A549 (cell line): ENCODE measurements at regions not wholly inside any gene's neighbourhood (a gene's known extent, or its start where the extent isn't known, plus 50 kb on each side); places are given as distances from the start of the nearest gene placed in this dataset.

Experiments used
- ATAC-seq, 2 experiments: fragments of 200-7000 bp in 1 of 2; fragments of >200 bp in 1 of 2; cut with Nextera tagmentation in 1 of 2; cut with Tn5 transposase in 1 of 2; 3 replicates each; pipeline versions ENCODE4 v1.8.0 to v1.9.1; 2018 to 2020; ENCODE audit warnings: mild to moderate bottlenecking in 1 of 2, moderate library complexity in 1 of 2
- CTCF ChIA-PET: fragments of 300-600 bp; sonication (Branson Sonifier 250); formaldehyde crosslinking; extraction: SDS; loops from one replicate; lab custom pipeline; 2021; ENCODE audit warnings: antibody characterized with exemption, inconsistent platforms; lab: Yijun Ruan, JAX
- POLR2A ChIA-PET: fragments of 350-600 bp; formaldehyde crosslinking; extraction: SDS; loops from one replicate; lab custom pipeline; 2021; ENCODE audit warnings: antibody characterized with exemption, inconsistent platforms; lab: Yijun Ruan, JAX
- DNase-seq, 2 experiments: peaks; one replicate each; pipeline versions ENCODE4 v3.0.0 to v3.0.0-alpha.2; 2011 to 2016; ENCODE audit warnings: low read depth in 1 of 2, low spot score in 1 of 2
- FAIRE-seq: peaks from 2 replicates; lab custom pipeline; 2011; peaks lifted over from hg19 to GRCh38; lab: Jason Lieb, UNC
- H3K27ac ChIP-seq, 2 experiments: fragments of >200 bp; sonication (Bioruptor Twin); formaldehyde crosslinking; 3 replicates each; pipeline ENCODE4 v1.5.1; 2016 to 2017
- H3K4me1 ChIP-seq: fragments of >200 bp; sonication (Bioruptor Twin); formaldehyde crosslinking; 3 replicates; pipeline ENCODE4 v1.6.1; 2016
- H3K4me2 ChIP-seq: fragments of >200 bp; sonication (Bioruptor Twin); formaldehyde crosslinking; 3 replicates; pipeline ENCODE4 v1.6.1; 2016
- H3K4me3 ChIP-seq: fragments of >200 bp; sonication (Bioruptor Twin); formaldehyde crosslinking; 3 replicates; pipeline ENCODE4 v1.5.1; 2016
- H3K9me3 ChIP-seq: fragments of >200 bp; sonication (Bioruptor Twin); formaldehyde crosslinking; 3 replicates; pipeline ENCODE4 v1.6.1; 2016
- BCL3 ChIP-seq: fragments of >200 bp; sonication (Bioruptor Twin); formaldehyde crosslinking; IDR thresholded peaks from 3 replicates; pipeline ENCODE4 v1.6.1; 2016
- BHLHE40 ChIP-seq: IDR thresholded peaks from 2 replicates; pipeline ENCODE4 v1.6.1; 2012; ENCODE audit warnings: low read depth, low read length, inconsistent platforms
- CBX2 ChIP-seq: fragments of 200-600 bp; sonication (generic); IDR thresholded peaks from 2 replicates; pipeline ENCODE4 v1.6.1; 2016; ENCODE audit warnings: low read depth, mild to moderate bottlenecking, borderline replicate concordance
- CTCF ChIP-seq: fragments of >200 bp; sonication (Bioruptor Twin); formaldehyde crosslinking; IDR thresholded peaks from 3 replicates; pipeline ENCODE4 v1.5.1; 2016
- EHMT2 ChIP-seq: fragments of 200-600 bp; sonication (generic); IDR thresholded peaks from 2 replicates; pipeline ENCODE4 v1.6.1; 2016; ENCODE audit warnings: antibody characterized with exemption, low read depth, mild to moderate bottlenecking, moderate library complexity
- ELK1 ChIP-seq: fragments of 150-350 bp; IDR thresholded peaks from 2 replicates; pipeline ENCODE4 v1.6.1; 2014; ENCODE audit warnings: low read depth, mild to moderate bottlenecking, low read length
- EP300 ChIP-seq, 2 experiments: fragments of >200 bp; sonication (Bioruptor Twin); formaldehyde crosslinking; IDR thresholded peaks; 2 replicates in 1 of 2; 3 replicates in 1 of 2; pipeline ENCODE4 v1.6.1; 2016 to 2017
- FOSL2 ChIP-seq, 2 experiments: fragments of 450-650 bp in 1 of 2; fragments of >200 bp in 1 of 2; sonication (Bioruptor Twin) in 1 of 2; formaldehyde crosslinking; IDR thresholded peaks; 2 replicates each; pipeline versions ENCODE4 v1.5.0 to v1.6.1; 2016 to 2020; ENCODE audit warnings: mild to moderate bottlenecking in 1 of 2, moderate library complexity in 1 of 2
- GATA3 ChIP-seq: IDR thresholded peaks from 2 replicates; pipeline ENCODE4 v1.6.1; 2012; ENCODE audit warnings: borderline replicate concordance
- HDAC2 ChIP-seq: fragments of 200-600 bp; sonication (generic); IDR thresholded peaks from 2 replicates; pipeline ENCODE4 v1.6.1; 2016
- HEYL ChIP-seq: fragments of 250-450 bp; sonication (Bioruptor Pico); IDR thresholded peaks from 2 replicates; pipeline ENCODE4 v1.8.0; 2021; ENCODE audit warnings: mild to moderate bottlenecking, moderate library complexity
- HOXA7 ChIP-seq: fragments of 250-450 bp; sonication (Bioruptor Pico); IDR thresholded peaks from 2 replicates; pipeline ENCODE4 v1.5.0; 2020; ENCODE audit warnings: mild to moderate bottlenecking, moderate library complexity
- HOXB5 ChIP-seq: fragments of 250-450 bp; sonication (Bioruptor Pico); IDR thresholded peaks from 2 replicates; pipeline ENCODE4 v1.5.0; 2020; ENCODE audit warnings: mild to moderate bottlenecking, moderate library complexity
- JUN ChIP-seq, 2 experiments: fragments of >200 bp; sonication (Bioruptor Twin); formaldehyde crosslinking; IDR thresholded peaks; 2 replicates in 1 of 2; 3 replicates in 1 of 2; pipeline ENCODE4 v1.6.1; 2016 to 2017
- JUNB ChIP-seq: fragments of >200 bp; sonication (Bioruptor Twin); formaldehyde crosslinking; IDR thresholded peaks from 2 replicates; pipeline ENCODE4 v1.6.1; 2016
- KDM1A ChIP-seq: fragments of 200-600 bp; sonication (generic); IDR thresholded peaks from 2 replicates; pipeline ENCODE4 v1.6.1; 2016; ENCODE audit warnings: low read depth, mild to moderate bottlenecking
- NPAS2 ChIP-seq: fragments of 250-450 bp; sonication (Bioruptor Pico); IDR thresholded peaks from 2 replicates; pipeline ENCODE4 v1.8.0; 2022; ENCODE audit warnings: mild to moderate bottlenecking, moderate library complexity, borderline replicate concordance
- RAD21 ChIP-seq, 2 experiments: fragments of >200 bp in 1 of 2; sonication (Bioruptor Twin) in 1 of 2; formaldehyde crosslinking in 1 of 2; IDR thresholded peaks in 1 of 2; conservative IDR thresholded peaks in 1 of 2; 2 replicates in 1 of 2; 3 replicates in 1 of 2; pipeline ENCODE4 v1.6.1; 2012 to 2018; ENCODE audit warnings: inconsistent platforms in 1 of 2
- RCOR1 ChIP-seq: fragments of 150-350 bp; IDR thresholded peaks from 2 replicates; pipeline ENCODE4 v1.6.1; 2014; ENCODE audit warnings: antibody characterized with exemption, low read length, low read depth
- RFX5 ChIP-seq: fragments of 450-650 bp; IDR thresholded peaks from 2 replicates; pipeline ENCODE4 v1.7.1; 2014; ENCODE audit warnings: antibody characterized with exemption, mild to moderate bottlenecking, moderate library complexity
- RNF2 ChIP-seq: fragments of 200-600 bp; sonication (generic); IDR thresholded peaks from 2 replicates; pipeline ENCODE4 v1.6.1; 2016; ENCODE audit warnings: low read depth, mild to moderate bottlenecking, antibody characterized with exemption, moderate library complexity, borderline replicate concordance
- SMC3 ChIP-seq: fragments of >200 bp; sonication (Bioruptor Twin); formaldehyde crosslinking; IDR thresholded peaks from 3 replicates; pipeline ENCODE4 v1.6.1; 2018; ENCODE audit warnings: inconsistent platforms
- SREBF2 ChIP-seq: fragments of 450-650 bp; IDR thresholded peaks from 2 replicates; pipeline ENCODE4 v1.6.1; 2014; ENCODE audit warnings: mild to moderate bottlenecking, moderate library complexity
- TP53 ChIP-seq: fragments of 250-450 bp; sonication (Bioruptor Pico); IDR thresholded peaks from 2 replicates; pipeline ENCODE4 v1.5.0; 2021; ENCODE audit warnings: mild to moderate bottlenecking, moderate library complexity
- ZNF302 ChIP-seq: fragments of 250-450 bp; sonication (Bioruptor Pico); IDR thresholded peaks from 2 replicates; pipeline ENCODE4 v1.9.0; 2021; ENCODE audit warnings: inconsistent platforms, mild to moderate bottlenecking, moderate library complexity
- ZSCAN20 ChIP-seq: fragments of 250-450 bp; sonication (Bioruptor Pico); IDR thresholded peaks from 2 replicates; pipeline ENCODE4 v1.8.0; 2022; ENCODE audit warnings: mild to moderate bottlenecking, moderate library complexity
- WGBS: methylation state at CpG from one replicate; pipeline ENCODE4 v1.1.6; 2017; ENCODE audit errors: missing lambda C conversion rate; 5-methylcytosine and 5-hydroxymethylcytosine counted together
- TF ChIP-seq, protein P1 (sequence below): fragments of 250-450 bp; sonication (Bioruptor Pico); IDR thresholded peaks from 2 replicates; pipeline ENCODE4 v1.5.0; 2021; ENCODE audit warnings: mild to moderate bottlenecking, moderate library complexity, borderline replicate concordance
- TF ChIP-seq, protein P2 (sequence below): IDR thresholded peaks from 2 replicates; pipeline ENCODE4 v1.6.1; 2012
- TF ChIP-seq, protein P3 (sequence below): fragments of 450-650 bp; IDR thresholded peaks from 2 replicates; pipeline ENCODE4 v1.6.1; 2014; ENCODE audit warnings: antibody characterized with exemption

DNA sequence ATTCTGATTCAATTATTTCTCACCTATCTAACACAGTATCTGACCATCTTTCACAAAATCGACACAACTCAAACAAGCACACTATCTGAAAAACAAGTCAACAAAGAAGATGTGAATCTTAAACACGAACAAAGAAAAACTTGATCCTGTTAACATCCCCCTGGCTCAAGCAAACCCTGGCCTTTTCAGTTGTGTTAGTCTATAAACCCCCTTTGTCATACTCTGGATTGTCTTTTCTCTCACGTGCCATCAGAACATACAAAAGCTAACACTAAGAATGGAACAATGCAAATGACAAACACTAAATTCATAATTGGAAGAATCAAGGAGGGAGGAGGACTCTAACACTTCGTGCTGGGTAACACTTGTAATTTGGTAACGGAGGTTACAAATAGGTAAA is 168.7 kb downstream of the GASK1B start:
- no peak for ATAC-seq
- WGBS = 72% methylated on average over 5 of the region's 5 CpGs
- ChIA-PET POLR2A (no interaction called here), CTCF (interaction anchor here (1.3 kb wide), 1 partner anchor 9 kb away, joined by 3 read pairs; no protein-coding TSS in a partner anchor)
- Histone ChIP-seq H3K9me3 (no peaks in the 10 kb centered on the region), H3K4me3 (no peak overlapping the region), H3K4me1 (no peaks in the 10 kb centered on the region), H3K27ac (no peak overlapping the region), H3K4me2 (no peak overlapping the region)
- no peak for TF ChIP-seq HDAC2
- no peak for TF ChIP-seq RAD21 (conservative IDR thresholded peaks at IDR 0.05 in 1 of 2, IDR thresholded peaks at IDR 0.05 in 1 of 2)
- no peak for TF ChIP-seq EHMT2
- TF ChIP-seq SREBF2 = no peak
- TF ChIP-seq RFX5 = no peak
- TF ChIP-seq, protein P1, sequence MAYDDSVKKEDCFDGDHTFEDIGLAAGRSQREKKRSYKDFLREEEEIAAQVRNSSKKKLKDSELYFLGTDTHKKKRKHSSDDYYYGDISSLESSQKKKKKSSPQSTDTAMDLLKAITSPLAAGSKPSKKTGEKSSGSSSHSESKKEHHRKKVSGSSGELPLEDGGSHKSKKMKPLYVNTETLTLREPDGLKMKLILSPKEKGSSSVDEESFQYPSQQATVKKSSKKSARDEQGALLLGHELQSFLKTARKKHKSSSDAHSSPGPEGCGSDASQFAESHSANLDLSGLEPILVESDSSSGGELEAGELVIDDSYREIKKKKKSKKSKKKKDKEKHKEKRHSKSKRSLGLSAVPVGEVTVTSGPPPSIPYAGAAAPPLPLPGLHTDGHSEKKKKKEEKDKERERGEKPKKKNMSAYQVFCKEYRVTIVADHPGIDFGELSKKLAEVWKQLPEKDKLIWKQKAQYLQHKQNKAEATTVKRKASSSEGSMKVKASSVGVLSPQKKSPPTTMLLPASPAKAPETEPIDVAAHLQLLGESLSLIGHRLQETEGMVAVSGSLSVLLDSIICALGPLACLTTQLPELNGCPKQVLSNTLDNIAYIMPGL = no peak
- TF ChIP-seq, protein P2, sequence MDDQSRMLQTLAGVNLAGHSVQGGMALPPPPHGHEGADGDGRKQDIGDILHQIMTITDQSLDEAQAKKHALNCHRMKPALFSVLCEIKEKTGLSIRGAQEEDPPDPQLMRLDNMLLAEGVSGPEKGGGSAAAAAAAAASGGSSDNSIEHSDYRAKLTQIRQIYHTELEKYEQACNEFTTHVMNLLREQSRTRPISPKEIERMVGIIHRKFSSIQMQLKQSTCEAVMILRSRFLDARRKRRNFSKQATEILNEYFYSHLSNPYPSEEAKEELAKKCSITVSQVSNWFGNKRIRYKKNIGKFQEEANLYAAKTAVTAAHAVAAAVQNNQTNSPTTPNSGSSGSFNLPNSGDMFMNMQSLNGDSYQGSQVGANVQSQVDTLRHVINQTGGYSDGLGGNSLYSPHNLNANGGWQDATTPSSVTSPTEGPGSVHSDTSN = no peak
- TF ChIP-seq BHLHE40 = no peak
- no peak for TF ChIP-seq ZSCAN20
- TF ChIP-seq EP300 (IDR thresholded peaks at IDR 0.05) = no peak
- TF ChIP-seq TP53 = no peak
- TF ChIP-seq HOXB5 = no peak
- TF ChIP-seq CTCF = no peak
- no peak for TF ChIP-seq RCOR1
- TF ChIP-seq SMC3 = no peak
- TF ChIP-seq RNF2 = no peak
- no peak for TF ChIP-seq HEYL
- TF ChIP-seq NPAS2 (CRISPR knock-in tag) = no peak
- no peak for FAIRE-seq
- no peak for DNase-seq

- H3K4me1 ChIP-seq = no peaks in the 10 kb centered on the region
- CTCF ChIA-PET = interaction anchor here (1.8 kb wide), 1 partner anchor 169 kb away, joined by 5 read pairs; no protein-coding TSS in a partner anchor
- no peak overlapping the region for H3K4me2 ChIP-seq
Measured at GRCh38 chr4:158003212-158003611, 169.6 kb downstream of the GASK1B start.

More at GRCh38 chr4:158003212-158003611, 169.6 kb downstream of the GASK1B start:
- TF ChIP-seq ZNF302 = no peak
- TF ChIP-seq ELK1 = no peak
- no peak for TF ChIP-seq JUNB
- TF ChIP-seq BHLHE40 = no peak
- TF ChIP-seq KDM1A = no peak
- TF ChIP-seq CBX2 = no peak
- no peak for TF ChIP-seq RNF2
- TF ChIP-seq BCL3 = no peak
- TF ChIP-seq ZSCAN20 = no peak
- TF ChIP-seq FOSL2 (IDR thresholded peaks at IDR 0.05) = no peak
- no peak for TF ChIP-seq FOSL2 (CRISPR knock-in tag; IDR thresholded peaks at IDR 0.05)
- no peak for TF ChIP-seq SMC3
- TF ChIP-seq HOXA7 (CRISPR knock-in tag) = no peak
- TF ChIP-seq, protein P3, sequence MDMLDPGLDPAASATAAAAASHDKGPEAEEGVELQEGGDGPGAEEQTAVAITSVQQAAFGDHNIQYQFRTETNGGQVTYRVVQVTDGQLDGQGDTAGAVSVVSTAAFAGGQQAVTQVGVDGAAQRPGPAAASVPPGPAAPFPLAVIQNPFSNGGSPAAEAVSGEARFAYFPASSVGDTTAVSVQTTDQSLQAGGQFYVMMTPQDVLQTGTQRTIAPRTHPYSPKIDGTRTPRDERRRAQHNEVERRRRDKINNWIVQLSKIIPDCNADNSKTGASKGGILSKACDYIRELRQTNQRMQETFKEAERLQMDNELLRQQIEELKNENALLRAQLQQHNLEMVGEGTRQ = no peak
- no peak for TF ChIP-seq JUN (IDR thresholded peaks at IDR 0.05)
- TF ChIP-seq GATA3 = no peak
- no peaks in the 10 kb centered on the region for H3K9me3 ChIP-seq
- POLR2A ChIA-PET = no interaction called here
- no peak overlapping the region for H3K27ac ChIP-seq
- no peak for FAIRE-seq
- no peak overlapping the region for H3K4me3 ChIP-seq
- no peak for ATAC-seq
- no peak for DNase-seq
